Astrocyte of the spinal cord (primary cell): ENCODE measurements at regions not wholly inside any gene's neighbourhood (a gene's known extent, or its start where the extent isn't known, plus 50 kb on each side); places are given as distances from the start of the nearest gene placed in this dataset.
A peak's percentile ranks its signal among the peaks of the same experiment; 100 is the strongest.

Experiments
- DNase-seq: peaks from one replicate; pipeline ENCODE4 v3.0.0; 2011; ENCODE audit warnings: low read depth, low spot score
- H3K4me3 ChIP-seq: 2 replicates; pipeline ENCODE4 v1.5.1; 2011; ENCODE audit warnings: low read depth, mild to moderate bottlenecking, low read length, moderate library complexity
- CTCF ChIP-seq: IDR thresholded peaks from 2 replicates; pipeline ENCODE4 v1.5.1; 2012; ENCODE audit warnings: low read depth, mild to moderate bottlenecking, low read length, inconsistent platforms
- in situ Hi-C: cut with HindIII; loops from 2 replicates; pipeline ENCODE4 v1.10.0; 2017; ENCODE audit warnings: low sequenced_read_pairs

DNA sequence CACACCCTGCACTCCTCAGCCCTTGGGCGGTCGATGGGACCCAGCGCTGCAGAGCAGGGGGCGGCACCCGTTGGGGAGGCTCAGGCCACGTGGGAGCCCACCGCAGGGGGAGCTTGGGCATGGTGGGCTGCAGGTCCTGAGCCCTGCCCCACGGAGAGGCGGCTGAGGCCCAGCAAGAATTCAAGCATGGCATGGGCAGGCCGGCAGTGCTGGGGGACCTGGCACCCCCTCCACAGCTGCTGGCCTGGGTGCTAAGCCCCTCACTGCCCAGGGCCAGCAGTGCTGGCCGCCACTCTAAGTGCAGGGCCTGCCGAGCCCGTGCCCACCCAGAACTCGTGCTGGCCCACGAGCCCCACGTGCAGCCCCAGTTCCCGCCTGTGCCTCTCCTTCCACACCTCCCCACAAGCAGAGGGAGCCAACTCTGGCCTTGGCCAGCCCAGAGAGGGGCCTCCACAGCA lies 555.0 kb upstream of the ADGRL4 start:
- in situ Hi-C loops, result no loop called here
- DNase-seq, result no peak
- H3K4me3 ChIP-seq, result no peak overlapping the region
- TF ChIP-seq CTCF, result no peak

DNA sequence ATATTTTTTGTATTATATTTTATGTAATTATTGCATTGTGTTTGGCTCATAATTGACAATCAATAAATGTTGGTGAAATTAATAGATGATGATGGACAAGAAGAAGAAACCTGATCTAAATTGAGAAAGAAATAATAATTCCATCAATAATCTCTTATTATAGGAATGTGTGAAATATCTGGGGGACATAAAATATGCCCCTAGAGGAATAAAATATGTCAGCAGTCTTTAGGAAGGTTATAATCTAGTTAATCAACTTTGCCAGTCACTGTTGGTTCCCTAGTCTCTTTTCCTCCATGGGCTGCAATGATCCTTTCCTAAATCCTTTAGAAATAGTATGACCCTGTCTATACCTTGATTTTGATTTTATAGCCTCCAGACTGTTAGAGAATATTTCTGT lies 549.7 kb upstream of the ADGRL4 start:
- DNase-seq, result no peak
- no peak overlapping the region for H3K4me3 ChIP-seq
- no peak for TF ChIP-seq CTCF
- in situ Hi-C loops, result no loop called here

DNA sequence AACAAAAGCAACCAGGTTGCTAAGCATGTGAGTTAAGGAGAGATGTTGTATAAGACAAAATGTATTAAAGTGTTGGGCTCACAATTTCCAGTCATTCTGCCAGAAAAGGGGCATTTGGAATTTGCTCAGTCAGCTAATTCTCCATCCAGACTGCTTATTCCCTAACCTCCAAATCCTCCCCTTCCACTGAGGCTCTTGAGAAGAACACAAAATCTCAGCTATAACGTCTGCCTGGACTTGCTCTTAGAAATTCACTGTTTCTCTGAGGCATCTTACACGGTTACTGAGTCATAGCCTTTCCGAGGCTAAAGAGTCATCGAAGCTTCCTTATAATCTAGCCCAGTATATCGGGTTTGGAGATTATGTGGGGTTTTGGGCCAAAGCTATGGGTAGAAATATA lies 548.2 kb upstream of the ADGRL4 start:
- H3K4me3 ChIP-seq, result no peak overlapping the region
- no peak for DNase-seq
- in situ Hi-C loops, result no loop called here
- TF ChIP-seq CTCF, result no peak

DNA sequence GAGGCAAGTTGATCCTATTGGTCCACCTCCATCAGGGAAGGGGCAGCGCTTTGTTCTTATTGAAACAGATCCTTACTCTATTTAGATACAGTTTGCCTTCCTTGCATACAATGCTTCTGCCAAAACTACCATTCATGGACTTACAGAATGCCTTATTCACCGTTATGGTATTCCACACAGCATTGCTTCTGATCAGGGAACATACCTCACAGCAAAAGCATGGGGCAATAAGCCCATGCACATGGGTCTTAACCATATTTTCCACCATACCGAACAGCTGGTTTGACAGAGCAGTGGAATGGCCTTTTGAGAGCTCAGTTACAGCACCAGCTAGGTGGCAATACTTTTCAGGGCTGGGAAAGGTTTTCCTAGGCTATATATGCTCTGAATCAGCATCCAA lies 544.8 kb upstream of the ADGRL4 start:
- H3K4me3 ChIP-seq, result no peak overlapping the region
- TF ChIP-seq CTCF, result no peak
- in situ Hi-C loops, result no loop called here
- DNase-seq, result peak; percentile 29

GRCh38 chr1:79550402-79550801 lies 543.9 kb upstream of the ADGRL4 start:
- H3K4me3 ChIP-seq, result no peak overlapping the region
- no peak for DNase-seq
- no peak for TF ChIP-seq CTCF
- in situ Hi-C loops, result no loop called here

- no peak for TF ChIP-seq CTCF
- DNase-seq, result no peak
- in situ Hi-C loops, result no loop called here
- H3K4me3 ChIP-seq, result no peak overlapping the region
Observed at GRCh38 chr1:79549201-79549600, 542.7 kb upstream of the ADGRL4 start.

DNA sequence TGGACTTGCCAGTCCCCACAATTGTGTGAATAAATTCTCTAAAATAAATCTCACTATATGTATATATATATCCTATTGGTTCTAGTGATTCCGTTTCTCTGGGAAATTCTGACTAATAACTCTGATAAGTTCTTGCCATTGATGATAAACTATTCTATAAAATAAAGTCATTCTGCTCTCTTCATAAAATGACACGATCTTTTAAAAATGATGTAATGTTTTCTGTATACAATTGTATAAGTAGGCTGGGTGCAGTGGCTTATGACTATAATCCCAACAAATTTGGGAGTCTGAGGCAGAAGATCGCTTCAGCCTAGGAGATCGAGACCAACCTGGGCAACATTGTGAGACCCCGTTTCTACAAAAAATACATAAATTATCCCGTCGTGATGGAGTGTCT lies 541.0 kb upstream of the ADGRL4 start:
- H3K4me3 ChIP-seq, result no peak overlapping the region
- in situ Hi-C loops, result no loop called here
- no peak for DNase-seq
- TF ChIP-seq CTCF, result no peak
